ENCODE measurements at regions not wholly inside any gene's neighbourhood (a gene's known extent, or its start where the extent isn't known, plus 50 kb on each side); places are given as distances from the start of the nearest gene placed in this dataset.

DNA sequence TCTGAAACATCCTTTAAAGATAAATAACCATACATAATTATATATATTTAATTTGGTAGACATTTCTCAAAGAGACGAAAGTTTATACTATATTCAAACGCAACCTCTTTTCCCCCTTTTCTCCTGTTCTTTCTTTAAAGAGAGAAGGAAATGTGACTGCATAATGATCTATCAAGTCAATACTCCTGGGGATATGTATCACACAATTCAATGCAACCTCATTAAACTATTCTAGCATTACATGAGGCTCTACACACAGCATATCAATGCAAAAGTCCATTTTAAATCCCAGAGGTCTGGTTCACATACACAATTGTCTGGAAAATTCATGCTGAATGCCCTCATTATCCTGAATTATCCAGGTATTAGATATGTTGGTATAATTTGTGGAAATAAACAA is 330.7 kb downstream of the LMX1A start:
- H3K27ac ChIP-seq (ENCODE audit: low read depth in 1 of 2, low read length in 2 of 2) = no peak overlapping the region
- WGBS = 91% methylated on average over 2 of the region's 2 CpGs
- no peak overlapping the region for H3K9ac ChIP-seq (ENCODE audit: low read depth in 1 of 2, low read length in 2 of 2)
- no peaks in the 10 kb centered on the region for H3K36me3 ChIP-seq (ENCODE audit: control insufficient read depth in 4 of 4, insufficient read depth in 3 of 4, low read depth in 1 of 4, low read length in 3 of 4)
- DNase-seq (ENCODE audit: low spot score) = no peak
- no peaks in the 10 kb centered on the region for H3K27me3 ChIP-seq (ENCODE audit: control insufficient read depth in 4 of 4, insufficient read depth in 4 of 4, low read length in 3 of 4)
- H3K4me3 ChIP-seq (ENCODE audit: low read depth in 1 of 3, low read length in 3 of 3) = no peak overlapping the region
- no peaks in the 10 kb centered on the region for H3K4me1 ChIP-seq (ENCODE audit: control insufficient read depth in 4 of 4, insufficient read depth in 4 of 4, low read length in 3 of 4)
- H3K9me3 ChIP-seq (ENCODE audit: control insufficient read depth in 4 of 4, low read length in 3 of 4) = peaks cover 0 to 8% (median 3%) of the 10 kb centered on the region in 4 donors
- no peak for TF ChIP-seq HNF4A (conservative IDR thresholded peaks at IDR 0.05)
- TF ChIP-seq SP1 (IDR thresholded peaks at IDR 0.05) = no peak
- TF ChIP-seq, protein P1, sequence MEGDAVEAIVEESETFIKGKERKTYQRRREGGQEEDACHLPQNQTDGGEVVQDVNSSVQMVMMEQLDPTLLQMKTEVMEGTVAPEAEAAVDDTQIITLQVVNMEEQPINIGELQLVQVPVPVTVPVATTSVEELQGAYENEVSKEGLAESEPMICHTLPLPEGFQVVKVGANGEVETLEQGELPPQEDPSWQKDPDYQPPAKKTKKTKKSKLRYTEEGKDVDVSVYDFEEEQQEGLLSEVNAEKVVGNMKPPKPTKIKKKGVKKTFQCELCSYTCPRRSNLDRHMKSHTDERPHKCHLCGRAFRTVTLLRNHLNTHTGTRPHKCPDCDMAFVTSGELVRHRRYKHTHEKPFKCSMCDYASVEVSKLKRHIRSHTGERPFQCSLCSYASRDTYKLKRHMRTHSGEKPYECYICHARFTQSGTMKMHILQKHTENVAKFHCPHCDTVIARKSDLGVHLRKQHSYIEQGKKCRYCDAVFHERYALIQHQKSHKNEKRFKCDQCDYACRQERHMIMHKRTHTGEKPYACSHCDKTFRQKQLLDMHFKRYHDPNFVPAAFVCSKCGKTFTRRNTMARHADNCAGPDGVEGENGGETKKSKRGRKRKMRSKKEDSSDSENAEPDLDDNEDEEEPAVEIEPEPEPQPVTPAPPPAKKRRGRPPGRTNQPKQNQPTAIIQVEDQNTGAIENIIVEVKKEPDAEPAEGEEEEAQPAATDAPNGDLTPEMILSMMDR (IDR thresholded peaks at IDR 0.05; ENCODE audit: low read depth, low read length, missing input control) = no peak
- no peak for TF ChIP-seq GABPA (IDR thresholded peaks at IDR 0.05 in 1 of 2, conservative IDR thresholded peaks at IDR 0.05 in 1 of 2)
- TF ChIP-seq HNF4G (IDR thresholded peaks at IDR 0.05) = no peak
- TF ChIP-seq, protein P2, sequence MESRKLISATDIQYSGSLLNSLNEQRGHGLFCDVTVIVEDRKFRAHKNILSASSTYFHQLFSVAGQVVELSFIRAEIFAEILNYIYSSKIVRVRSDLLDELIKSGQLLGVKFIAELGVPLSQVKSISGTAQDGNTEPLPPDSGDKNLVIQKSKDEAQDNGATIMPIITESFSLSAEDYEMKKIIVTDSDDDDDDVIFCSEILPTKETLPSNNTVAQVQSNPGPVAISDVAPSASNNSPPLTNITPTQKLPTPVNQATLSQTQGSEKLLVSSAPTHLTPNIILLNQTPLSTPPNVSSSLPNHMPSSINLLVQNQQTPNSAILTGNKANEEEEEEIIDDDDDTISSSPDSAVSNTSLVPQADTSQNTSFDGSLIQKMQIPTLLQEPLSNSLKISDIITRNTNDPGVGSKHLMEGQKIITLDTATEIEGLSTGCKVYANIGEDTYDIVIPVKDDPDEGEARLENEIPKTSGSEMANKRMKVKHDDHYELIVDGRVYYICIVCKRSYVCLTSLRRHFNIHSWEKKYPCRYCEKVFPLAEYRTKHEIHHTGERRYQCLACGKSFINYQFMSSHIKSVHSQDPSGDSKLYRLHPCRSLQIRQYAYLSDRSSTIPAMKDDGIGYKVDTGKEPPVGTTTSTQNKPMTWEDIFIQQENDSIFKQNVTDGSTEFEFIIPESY (IDR thresholded peaks at IDR 0.05) = no peak
- TF ChIP-seq RAD21 (IDR thresholded peaks at IDR 0.05) = no peak
- TF ChIP-seq EGR1 (IDR thresholded peaks at IDR 0.05; ENCODE audit: low read depth in 2 of 2) = no peak
- no peak for TF ChIP-seq RXRA (IDR thresholded peaks at IDR 0.05)
- no peak for TF ChIP-seq FOXA2 (IDR thresholded peaks at IDR 0.05)
- TF ChIP-seq FOXA1 (IDR thresholded peaks at IDR 0.05) = no peak
- TF ChIP-seq, protein P3, sequence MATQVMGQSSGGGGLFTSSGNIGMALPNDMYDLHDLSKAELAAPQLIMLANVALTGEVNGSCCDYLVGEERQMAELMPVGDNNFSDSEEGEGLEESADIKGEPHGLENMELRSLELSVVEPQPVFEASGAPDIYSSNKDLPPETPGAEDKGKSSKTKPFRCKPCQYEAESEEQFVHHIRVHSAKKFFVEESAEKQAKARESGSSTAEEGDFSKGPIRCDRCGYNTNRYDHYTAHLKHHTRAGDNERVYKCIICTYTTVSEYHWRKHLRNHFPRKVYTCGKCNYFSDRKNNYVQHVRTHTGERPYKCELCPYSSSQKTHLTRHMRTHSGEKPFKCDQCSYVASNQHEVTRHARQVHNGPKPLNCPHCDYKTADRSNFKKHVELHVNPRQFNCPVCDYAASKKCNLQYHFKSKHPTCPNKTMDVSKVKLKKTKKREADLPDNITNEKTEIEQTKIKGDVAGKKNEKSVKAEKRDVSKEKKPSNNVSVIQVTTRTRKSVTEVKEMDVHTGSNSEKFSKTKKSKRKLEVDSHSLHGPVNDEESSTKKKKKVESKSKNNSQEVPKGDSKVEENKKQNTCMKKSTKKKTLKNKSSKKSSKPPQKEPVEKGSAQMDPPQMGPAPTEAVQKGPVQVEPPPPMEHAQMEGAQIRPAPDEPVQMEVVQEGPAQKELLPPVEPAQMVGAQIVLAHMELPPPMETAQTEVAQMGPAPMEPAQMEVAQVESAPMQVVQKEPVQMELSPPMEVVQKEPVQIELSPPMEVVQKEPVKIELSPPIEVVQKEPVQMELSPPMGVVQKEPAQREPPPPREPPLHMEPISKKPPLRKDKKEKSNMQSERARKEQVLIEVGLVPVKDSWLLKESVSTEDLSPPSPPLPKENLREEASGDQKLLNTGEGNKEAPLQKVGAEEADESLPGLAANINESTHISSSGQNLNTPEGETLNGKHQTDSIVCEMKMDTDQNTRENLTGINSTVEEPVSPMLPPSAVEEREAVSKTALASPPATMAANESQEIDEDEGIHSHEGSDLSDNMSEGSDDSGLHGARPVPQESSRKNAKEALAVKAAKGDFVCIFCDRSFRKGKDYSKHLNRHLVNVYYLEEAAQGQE (IDR thresholded peaks at IDR 0.05) = no peak
- TF ChIP-seq NR2F2 (IDR thresholded peaks at IDR 0.05) = no peak
- TF ChIP-seq, protein P4, sequence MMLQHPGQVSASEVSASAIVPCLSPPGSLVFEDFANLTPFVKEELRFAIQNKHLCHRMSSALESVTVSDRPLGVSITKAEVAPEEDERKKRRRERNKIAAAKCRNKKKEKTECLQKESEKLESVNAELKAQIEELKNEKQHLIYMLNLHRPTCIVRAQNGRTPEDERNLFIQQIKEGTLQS (IDR thresholded peaks at IDR 0.05) = no peak

DNA sequence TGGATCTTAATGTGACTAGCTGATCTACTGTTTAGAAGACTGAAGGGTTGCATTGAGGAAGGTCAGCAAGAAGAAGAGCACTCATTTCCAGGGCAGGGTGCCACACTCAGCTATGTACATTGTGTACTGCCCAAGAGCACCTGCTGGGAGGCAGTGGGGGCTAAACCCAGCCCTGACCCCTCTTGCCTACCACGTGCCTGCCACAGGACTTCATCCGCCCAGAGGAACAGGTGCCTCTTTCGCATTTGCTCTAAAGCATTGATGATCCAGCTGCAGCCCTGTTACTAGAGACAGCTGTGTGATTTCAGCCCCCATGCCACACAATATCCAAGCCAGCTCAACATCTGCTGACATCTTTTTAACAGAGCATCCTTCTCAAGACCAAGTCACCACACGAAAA is 341.8 kb downstream of the LMX1A start:
- WGBS = 76% methylated on average over 4 of the region's 4 CpGs
- H3K9ac ChIP-seq (ENCODE audit: low read depth in 1 of 2, low read length in 2 of 2) = no peak overlapping the region
- no peaks in the 10 kb centered on the region for H3K27me3 ChIP-seq (ENCODE audit: control insufficient read depth in 4 of 4, insufficient read depth in 4 of 4, low read length in 3 of 4)
- no peaks in the 10 kb centered on the region for H3K4me1 ChIP-seq (ENCODE audit: control insufficient read depth in 4 of 4, insufficient read depth in 4 of 4, low read length in 3 of 4)
- no peaks in the 10 kb centered on the region for H3K9me3 ChIP-seq (ENCODE audit: control insufficient read depth in 4 of 4, low read length in 3 of 4)
- H3K4me3 ChIP-seq (ENCODE audit: low read depth in 1 of 3, low read length in 3 of 3) = no peak overlapping the region
- no peak for DNase-seq (ENCODE audit: low spot score)
- H3K36me3 ChIP-seq (ENCODE audit: control insufficient read depth in 4 of 4, insufficient read depth in 3 of 4, low read depth in 1 of 4, low read length in 3 of 4) = no peaks in the 10 kb centered on the region
- H3K27ac ChIP-seq (ENCODE audit: low read depth in 1 of 2, low read length in 2 of 2) = no peak overlapping the region
- TF ChIP-seq, protein P3 (IDR thresholded peaks at IDR 0.05) = no peak
- TF ChIP-seq NR2F2 (IDR thresholded peaks at IDR 0.05) = no peak
- TF ChIP-seq FOXA1 (IDR thresholded peaks at IDR 0.05) = no peak
- no peak for TF ChIP-seq GABPA (IDR thresholded peaks at IDR 0.05 in 1 of 2, conservative IDR thresholded peaks at IDR 0.05 in 1 of 2)
- TF ChIP-seq JUND (IDR thresholded peaks at IDR 0.05) = no peak
- no peak for TF ChIP-seq YY1 (IDR thresholded peaks at IDR 0.05)
- TF ChIP-seq, protein P5, sequence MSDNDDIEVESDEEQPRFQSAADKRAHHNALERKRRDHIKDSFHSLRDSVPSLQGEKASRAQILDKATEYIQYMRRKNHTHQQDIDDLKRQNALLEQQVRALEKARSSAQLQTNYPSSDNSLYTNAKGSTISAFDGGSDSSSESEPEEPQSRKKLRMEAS (IDR thresholded peaks at IDR 0.05) = no peak
- TF ChIP-seq HNF4G (IDR thresholded peaks at IDR 0.05) = no peak
- no peak for TF ChIP-seq TAF1 (conservative IDR thresholded peaks at IDR 0.05)
- no peak for TF ChIP-seq FOXA2 (IDR thresholded peaks at IDR 0.05)
- no peak for TF ChIP-seq RAD21 (IDR thresholded peaks at IDR 0.05)
- TF ChIP-seq SP1 (IDR thresholded peaks at IDR 0.05) = no peak
- no peak for TF ChIP-seq EGR1 (IDR thresholded peaks at IDR 0.05; ENCODE audit: low read depth in 2 of 2)
- TF ChIP-seq, protein P2 (IDR thresholded peaks at IDR 0.05) = no peak

Data from liver (tissue), 8 donors.